ENCODE measurements at regions not wholly inside any gene's neighbourhood (a gene's known extent, or its start where the extent isn't known, plus 50 kb on each side); places are given as distances from the start of the nearest gene placed in this dataset.

- Histone ChIP-seq H3K27me3 (ENCODE audit: control insufficient read depth, insufficient read depth, low read length) (no peaks in the 10 kb centered on the region), H3K36me3 (ENCODE audit: control insufficient read depth, insufficient read depth, low read length) (no peaks in the 10 kb centered on the region), H3K4me3 (ENCODE audit: low read depth in 2 of 2, low read length in 2 of 2) (no peak overlapping the region), H3K27ac (ENCODE audit: low read length) (no peak overlapping the region), H3K9me3 (ENCODE audit: control insufficient read depth, insufficient read depth, low read depth, low read length) (no peaks in the 10 kb centered on the region), H3K4me1 (ENCODE audit: control insufficient read depth, insufficient read depth, low read length) (no peaks in the 10 kb centered on the region)
- no peak for DNase-seq (ENCODE audit: low read depth, low spot score)
- no peak for TF ChIP-seq CTCF (IDR thresholded peaks at IDR 0.05)
- in situ Hi-C loops (cut with HindIII; ENCODE audit: low pct_unique_long_range_greater_than_20kb, low sequenced_read_pairs), result no loop called here
- POLR2A ChIA-PET, result no interaction called here
- intact Hi-C loops (cut with micrococcal nuclease; ENCODE audit: unreplicated experiment), result no loop called here
- CTCF ChIA-PET, result no interaction called here
- ATAC-seq, result no peak
- BruUV-seq (replicated peaks), result no TSS peak
Observed at GRCh38 chr3:167125612-167126407, 254.3 kb downstream of the ZBBX start.

- DNase-seq (ENCODE audit: low read depth, low spot score) (no peak), ATAC-seq (no peak)
- in situ Hi-C loops (cut with HindIII; ENCODE audit: low pct_unique_long_range_greater_than_20kb, low sequenced_read_pairs), result no loop called here
- Histone ChIP-seq H3K27me3 (ENCODE audit: control insufficient read depth, insufficient read depth, low read length) (no peaks in the 10 kb centered on the region), H3K9me3 (ENCODE audit: control insufficient read depth, insufficient read depth, low read depth, low read length) (no peaks in the 10 kb centered on the region), H3K36me3 (ENCODE audit: control insufficient read depth, insufficient read depth, low read length) (no peaks in the 10 kb centered on the region), H3K4me1 (ENCODE audit: control insufficient read depth, insufficient read depth, low read length) (no peaks in the 10 kb centered on the region), H3K4me3 (ENCODE audit: low read depth in 2 of 2, low read length in 2 of 2) (no peak overlapping the region), H3K27ac (ENCODE audit: low read length) (no peak overlapping the region)
- BruUV-seq (replicated peaks), result no TSS peak
- ChIA-PET POLR2A (no interaction called here), CTCF (no interaction called here)
- intact Hi-C loops (cut with micrococcal nuclease; ENCODE audit: unreplicated experiment), result no loop called here
- no peak for TF ChIP-seq REST (IDR thresholded peaks at IDR 0.05; ENCODE audit: insufficient read depth in 1 of 2, low read depth in 2 of 2, low read length in 1 of 2)
- TF ChIP-seq TCF7L2 (IDR thresholded peaks at IDR 0.05; ENCODE audit: low read depth, low read length), result no peak
- no peak for TF ChIP-seq POLR2AphosphoS5 (IDR thresholded peaks at IDR 0.05; ENCODE audit: low read depth, low read length)
- TF ChIP-seq CTCF (IDR thresholded peaks at IDR 0.05), result no peak
- TF ChIP-seq SIN3A (IDR thresholded peaks at IDR 0.05; ENCODE audit: borderline replicate concordance, insufficient read depth, low read depth, low read length), result no peak
Observed at GRCh38 chr3:167120828-167121227, 259.3 kb downstream of the ZBBX start.
